Gastrocnemius medialis (tissue), 4 donors: ENCODE measurements at regions not wholly inside any gene's neighbourhood (a gene's known extent, or its start where the extent isn't known, plus 50 kb on each side); places are given as distances from the start of the nearest gene placed in this dataset.

Source experiments
- ATAC-seq, 2 donors: fragments of 150-250 bp; one replicate each; pipeline ENCODE4 v1.9.1; 2016
- DNase-seq, 2 donors: peaks; one replicate each; pipeline ENCODE4 v3.0.0-alpha.2; 2019
- H3K27ac ChIP-seq, 4 donors: fragments of 200-600 bp; sonication (generic); 1 replicate in 1 of 4; 2 replicates in 3 of 4; pipeline ENCODE4 v1.5.1; 2016 to 2018; ENCODE audit warnings: mild to moderate bottlenecking in 2 of 4, moderate library complexity in 1 of 4
- H3K27me3 ChIP-seq, 3 donors: fragments of 200-600 bp; sonication (generic) in 2 of 3; 1 replicate in 1 of 3; 2 replicates in 2 of 3; pipeline versions ENCODE4 v1.5.1 to v1.6.0; 2016 to 2019; ENCODE audit warnings: mild to moderate bottlenecking in 1 of 3, moderate library complexity in 1 of 3
- H3K36me3 ChIP-seq, 2 donors: fragments of 200-600 bp; sonication (generic) in 1 of 2; one replicate each; pipeline ENCODE4 v1.5.1; 2017 to 2018
- H3K4me1 ChIP-seq, 2 donors: fragments of 200-600 bp; sonication (generic) in 1 of 2; one replicate each; pipeline ENCODE4 v1.5.1; 2016 to 2017; ENCODE audit warnings: mild to moderate bottlenecking in 2 of 2
- H3K4me3 ChIP-seq, 4 donors: fragments of 200-600 bp; sonication (generic) in 3 of 4; 1 replicate in 1 of 4; 2 replicates in 3 of 4; pipeline ENCODE4 v1.5.1; 2016 to 2019; ENCODE audit warnings: mild to moderate bottlenecking in 2 of 4
- H3K9me3 ChIP-seq, 3 donors: fragments of 200-600 bp; sonication (generic) in 2 of 3; 1 replicate in 1 of 3; 2 replicates in 2 of 3; pipeline ENCODE4 v1.5.1; 2016 to 2019
- CTCF ChIP-seq, 5 experiments: fragments of 450-650 bp in 3 of 5; fragments of 200-600 bp in 2 of 5; sonication (generic) in 2 of 5; IDR thresholded peaks in 4 of 5; conservative IDR thresholded peaks in 1 of 5; 1 replicate in 4 of 5; 2 replicates in 1 of 5; pipeline ENCODE4 v1.5.1; 2016 to 2019; ENCODE audit warnings: antibody characterized with exemption in 5 of 5, mild to moderate bottlenecking in 3 of 5, moderate library complexity in 3 of 5
- POLR2A ChIP-seq, 2 donors: fragments of 450-650 bp; IDR thresholded peaks; one replicate each; pipeline ENCODE4 v1.6.1; 2017; ENCODE audit warnings: antibody characterized with exemption in 2 of 2, mild to moderate bottlenecking in 2 of 2, moderate library complexity in 2 of 2
- in situ Hi-C, 4 donors: fragments of 200-750 bp; cut with MboI; loops; one replicate each; pipeline versions ENCODE4 v1.15.0 to v1.8.0; 2017; ENCODE audit warnings: low sequenced_read_pairs in 4 of 4
- intact Hi-C: fragments of 100-400 bp; cut with DNase I; formaldehyde crosslinking; loops from one replicate; pipeline ENCODE4 v1.15.1; 2023; ENCODE audit warnings: low total_unique reads

- ATAC-seq (no peak), DNase-seq (no peak)
- no peak for TF ChIP-seq POLR2A (IDR thresholded peaks at IDR 0.05)
- TF ChIP-seq CTCF (IDR thresholded peaks at IDR 0.05 in 4 of 5, conservative IDR thresholded peaks at IDR 0.05 in 1 of 5), result no peak
- Histone ChIP-seq H3K4me3 (no peak overlapping the region), H3K27ac (no peak overlapping the region), H3K9me3 (no peaks in the 10 kb centered on the region), H3K27me3 (no peaks in the 10 kb centered on the region), H3K36me3 (no peaks in the 10 kb centered on the region), H3K4me1 (no peaks in the 10 kb centered on the region)
- in situ Hi-C loops (no loop called here), intact Hi-C loops (no loop called here)
Observed at GRCh38 chr2:184410160-184410559, 188.2 kb upstream of the ZNF804A start.

DNA sequence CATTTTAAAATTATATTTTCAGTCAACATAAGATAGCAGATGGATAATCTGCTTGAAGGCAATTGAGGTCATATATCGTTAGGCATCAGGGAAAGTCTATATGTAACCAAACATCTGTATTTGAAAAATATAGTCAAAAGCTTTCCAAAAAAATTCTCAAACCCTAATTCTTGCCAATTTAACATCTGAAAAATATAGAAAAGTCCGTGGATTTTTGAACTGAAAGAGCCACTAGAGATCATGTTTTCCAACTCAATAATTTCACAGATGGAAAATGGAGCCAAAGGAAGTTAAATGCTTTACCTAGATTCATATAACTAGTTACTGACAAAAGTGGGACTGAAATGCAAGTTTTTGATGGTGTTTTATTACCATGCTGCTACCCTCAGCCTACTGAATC is 185.1 kb upstream of the ZNF804A start:
- ATAC-seq, result no peak
- DNase-seq, result no peak
- intact Hi-C loops, result no loop called here

GRCh38 chr2:184413671-184414229 is 184.6 kb upstream of the ZNF804A start:
- ATAC-seq, result no peak
- TF ChIP-seq POLR2A (IDR thresholded peaks at IDR 0.05) (no peak), CTCF (IDR thresholded peaks at IDR 0.05 in 4 of 5, conservative IDR thresholded peaks at IDR 0.05 in 1 of 5) (no peak)
- intact Hi-C loops, result no loop called here
- no peaks in the 10 kb centered on the region for H3K9me3 ChIP-seq
- H3K36me3 ChIP-seq, result no peaks in the 10 kb centered on the region
- in situ Hi-C loops, result no loop called here
- H3K27me3 ChIP-seq, result no peaks in the 10 kb centered on the region
- no peak for DNase-seq
- no peak overlapping the region for H3K27ac ChIP-seq
- no peaks in the 10 kb centered on the region for H3K4me1 ChIP-seq
- H3K4me3 ChIP-seq, result no peak overlapping the region

More for the DNA sequence above, 185.1 kb upstream of the ZNF804A start:
- H3K4me1 ChIP-seq, result no peaks in the 10 kb centered on the region
- in situ Hi-C loops, result no loop called here
- no peak overlapping the region for H3K27ac ChIP-seq
- no peaks in the 10 kb centered on the region for H3K9me3 ChIP-seq
- H3K4me3 ChIP-seq, result no peak overlapping the region
- no peaks in the 10 kb centered on the region for H3K36me3 ChIP-seq
- TF ChIP-seq POLR2A (IDR thresholded peaks at IDR 0.05) (no peak), CTCF (IDR thresholded peaks at IDR 0.05 in 4 of 5, conservative IDR thresholded peaks at IDR 0.05 in 1 of 5) (no peak)
- H3K27me3 ChIP-seq, result no peaks in the 10 kb centered on the region

DNA sequence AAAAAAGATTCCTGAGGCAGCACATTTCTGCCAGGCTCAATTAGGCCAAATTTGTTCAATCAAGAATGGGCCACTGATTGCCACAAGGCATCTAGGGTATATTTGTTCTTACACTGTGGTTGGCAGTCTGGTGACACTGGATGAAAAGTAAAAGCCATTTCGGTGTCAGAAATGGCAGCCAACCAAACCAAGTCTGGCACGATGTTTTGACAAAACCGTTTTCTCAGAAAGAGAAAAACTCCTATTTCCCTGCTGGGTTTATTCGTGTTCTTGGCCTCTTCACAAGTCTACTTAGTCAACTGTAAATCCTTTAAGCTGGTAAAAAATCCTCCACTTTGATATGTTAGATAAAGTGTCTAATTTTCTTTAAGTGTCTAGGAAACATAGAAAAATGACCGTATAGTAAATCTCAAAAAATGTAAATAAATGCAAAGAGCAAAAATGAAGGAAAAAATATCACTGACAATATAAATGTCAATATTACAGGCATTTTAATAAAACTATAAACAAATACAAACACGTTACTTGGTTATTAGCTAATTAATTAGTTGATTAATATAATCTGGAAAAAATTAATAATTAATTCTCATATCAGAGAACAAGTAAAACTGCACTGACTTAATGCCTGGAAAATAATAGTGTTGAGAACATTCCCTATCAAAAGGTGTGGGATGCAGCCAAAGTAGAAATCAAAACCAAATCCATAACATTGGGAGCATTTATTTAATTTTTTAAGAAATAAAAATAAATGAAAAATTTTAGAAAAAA is 182.0 kb upstream of the ZNF804A start:
- intact Hi-C loops, result no loop called here
- no peak for DNase-seq
- no peak for TF ChIP-seq POLR2A (IDR thresholded peaks at IDR 0.05)
- TF ChIP-seq CTCF (IDR thresholded peaks at IDR 0.05 in 4 of 5, conservative IDR thresholded peaks at IDR 0.05 in 1 of 5), result no peak

More for the DNA sequence above, 182.0 kb upstream of the ZNF804A start:
- Histone ChIP-seq H3K4me1 (no peaks in the 10 kb centered on the region), H3K27ac (no peak overlapping the region), H3K36me3 (no peaks in the 10 kb centered on the region), H3K4me3 (no peak overlapping the region), H3K27me3 (no peaks in the 10 kb centered on the region), H3K9me3 (no peaks in the 10 kb centered on the region)
- ATAC-seq, result no peak
- in situ Hi-C loops, result no loop called here
